Rectal smooth muscle tissue (tissue), 1 donor: ENCODE measurements at regions not wholly inside any gene's neighbourhood (a gene's known extent, or its start where the extent isn't known, plus 50 kb on each side); places are given as distances from the start of the nearest gene placed in this dataset.
"Not testable (repeated sequence)": the region's sequence is repeated elsewhere in the genome, so short reads cannot be mapped to it uniquely, and the experiment has no call there.

ENCODE experiments used
- H3K27ac ChIP-seq: one replicate; pipeline ENCODE4 v1.7.0; 2013; ENCODE audit warnings: low read depth, low read length, inconsistent platforms
- H3K27me3 ChIP-seq: one replicate; pipeline ENCODE4 v1.7.0; 2013; ENCODE audit warnings: low read length; ENCODE audit not compliant: control insufficient read depth, insufficient read depth
- H3K36me3 ChIP-seq: one replicate; pipeline ENCODE4 v1.7.0; 2013; ENCODE audit warnings: low read length; ENCODE audit not compliant: control insufficient read depth, insufficient read depth
- H3K4me1 ChIP-seq: one replicate; pipeline ENCODE4 v1.7.0; 2013; ENCODE audit warnings: low read length; ENCODE audit not compliant: control insufficient read depth, insufficient read depth
- H3K4me3 ChIP-seq: one replicate; pipeline ENCODE4 v1.7.0; 2013; ENCODE audit warnings: low read length
- H3K9ac ChIP-seq: one replicate; pipeline ENCODE4 v1.7.0; 2013; ENCODE audit warnings: low read length

GRCh38 chr9:71519098-71519696 is 249.1 kb downstream of the CEMIP2 start:
- Histone ChIP-seq H3K9ac (no peak overlapping the region), H3K4me1 (no peaks in the 10 kb centered on the region), H3K27me3 (no peaks in the 10 kb centered on the region), H3K27ac (no peak overlapping the region), H3K4me3 (no peak overlapping the region), H3K36me3 (no peaks in the 10 kb centered on the region)

- Histone ChIP-seq H3K36me3 (no peaks in the 10 kb centered on the region), H3K27me3 (no peaks in the 10 kb centered on the region), H3K9ac (no peak overlapping the region), H3K27ac (no peak overlapping the region), H3K4me1 (no peaks in the 10 kb centered on the region), H3K4me3 (no peak overlapping the region)
Observed at GRCh38 chr9:71518045-71518827, 250.1 kb downstream of the CEMIP2 start.

GRCh38 chr9:71515626-71516025 is 252.7 kb downstream of the CEMIP2 start:
- Histone ChIP-seq H3K27me3 (no peaks in the 10 kb centered on the region), H3K9ac (no peak overlapping the region), H3K36me3 (no peaks in the 10 kb centered on the region), H3K27ac (no peak overlapping the region), H3K4me3 (no peak overlapping the region), H3K4me1 (no peaks in the 10 kb centered on the region)

- H3K36me3 ChIP-seq = no peaks in the 10 kb centered on the region
- no peak overlapping the region for H3K4me3 ChIP-seq
- H3K9ac ChIP-seq = no peak overlapping the region
- H3K4me1 ChIP-seq = no peaks in the 10 kb centered on the region
- no peaks in the 10 kb centered on the region for H3K27me3 ChIP-seq
- H3K27ac ChIP-seq = no peak overlapping the region
Observed at GRCh38 chr9:71515107-71515506, 253.2 kb downstream of the CEMIP2 start.

- Histone ChIP-seq H3K27ac (no peak overlapping the region), H3K4me3 (no peak overlapping the region), H3K36me3 (no peaks in the 10 kb centered on the region), H3K9ac (no peak overlapping the region), H3K27me3 (no peaks in the 10 kb centered on the region), H3K4me1 (no peaks in the 10 kb centered on the region)
Observed at GRCh38 chr9:71514344-71514975, 253.9 kb downstream of the CEMIP2 start.

- H3K27ac ChIP-seq = no peak overlapping the region
- H3K36me3 ChIP-seq = no peaks in the 10 kb centered on the region
- no peaks in the 10 kb centered on the region for H3K4me1 ChIP-seq
- H3K9ac ChIP-seq = no peak overlapping the region
- H3K4me3 ChIP-seq = no peak overlapping the region
- H3K27me3 ChIP-seq = no peaks in the 10 kb centered on the region
Observed at GRCh38 chr9:71509054-71509453, 259.3 kb downstream of the CEMIP2 start.

GRCh38 chr9:71508141-71508540 is 260.2 kb downstream of the CEMIP2 start:
- H3K9ac ChIP-seq, H3K36me3 ChIP-seq, H3K27ac ChIP-seq, H3K27me3 ChIP-seq, H3K4me3 ChIP-seq, H3K4me1 ChIP-seq: not testable (repeated sequence)

GRCh38 chr9:71506821-71507220 is 261.5 kb downstream of the CEMIP2 start:
- no peaks in the 10 kb centered on the region for H3K27me3 ChIP-seq
- H3K27ac ChIP-seq = no peak overlapping the region
- no peaks in the 10 kb centered on the region for H3K4me1 ChIP-seq
- H3K9ac ChIP-seq = no peak overlapping the region
- no peaks in the 10 kb centered on the region for H3K36me3 ChIP-seq
- no peak overlapping the region for H3K4me3 ChIP-seq

- no peak overlapping the region for H3K4me3 ChIP-seq
- no peaks in the 10 kb centered on the region for H3K36me3 ChIP-seq
- no peaks in the 10 kb centered on the region for H3K27me3 ChIP-seq
- H3K9ac ChIP-seq = no peak overlapping the region
- H3K27ac ChIP-seq = no peak overlapping the region
- H3K4me1 ChIP-seq = no peaks in the 10 kb centered on the region
Observed at GRCh38 chr9:71504636-71505035, 263.7 kb downstream of the CEMIP2 start.

- no peak overlapping the region for H3K4me3 ChIP-seq
- H3K36me3 ChIP-seq = no peaks in the 10 kb centered on the region
- no peaks in the 10 kb centered on the region for H3K27me3 ChIP-seq
- H3K4me1 ChIP-seq = no peaks in the 10 kb centered on the region
- no peak overlapping the region for H3K27ac ChIP-seq
- no peak overlapping the region for H3K9ac ChIP-seq
Observed at GRCh38 chr9:71498691-71499090, 269.6 kb downstream of the CEMIP2 start.

- Histone ChIP-seq H3K27me3 (peaks cover 3% of the 10 kb centered on the region), H3K4me3 (no peak overlapping the region), H3K4me1 (no peaks in the 10 kb centered on the region)
Observed at GRCh38 chr9:71490810-71491209, 277.5 kb downstream of the CEMIP2 start.

GRCh38 chr9:71487061-71487460 is 281.3 kb downstream of the CEMIP2 start:
- no peak overlapping the region for H3K4me3 ChIP-seq
- no peak overlapping the region for H3K9ac ChIP-seq
- H3K36me3 ChIP-seq = no peaks in the 10 kb centered on the region
- H3K27ac ChIP-seq = no peak overlapping the region
- no peaks in the 10 kb centered on the region for H3K4me1 ChIP-seq
- peaks cover 3% of the 10 kb centered on the region for H3K27me3 ChIP-seq

More at GRCh38 chr9:71490810-71491209, 277.5 kb downstream of the CEMIP2 start:
- no peaks in the 10 kb centered on the region for H3K36me3 ChIP-seq
- H3K27ac ChIP-seq = no peak overlapping the region
- no peak overlapping the region for H3K9ac ChIP-seq
